Kidney epithelial cell (primary cell): ENCODE measurements at regions not wholly inside any gene's neighbourhood (a gene's known extent, or its start where the extent isn't known, plus 50 kb on each side); places are given as distances from the start of the nearest gene placed in this dataset.

Experiments
- DNase-seq: peaks from one replicate; pipeline ENCODE4 v3.0.0-alpha.2; 2010; ENCODE audit warnings: low read depth
- H3K27me3 ChIP-seq: 2 replicates; pipeline ENCODE4 v1.6.0; 2011; ENCODE audit warnings: low read length; ENCODE audit not compliant: control insufficient read depth, insufficient read depth
- H3K36me3 ChIP-seq: 2 replicates; pipeline ENCODE4 v1.5.1; 2011; ENCODE audit warnings: low read length; ENCODE audit not compliant: control insufficient read depth, insufficient read depth
- H3K4me3 ChIP-seq: 2 replicates; pipeline ENCODE4 v1.5.1; 2011; ENCODE audit warnings: low read depth, mild to moderate bottlenecking, control low read depth, low read length
- TF ChIP-seq, protein P1 (sequence below): IDR thresholded peaks from 2 replicates; pipeline ENCODE4 v1.5.1; 2011; ENCODE audit warnings: mild to moderate bottlenecking, moderate library complexity, low read length, control low read depth, inconsistent platforms; ENCODE audit not compliant: insufficient read depth, poor library complexity, severe bottlenecking

DNA sequence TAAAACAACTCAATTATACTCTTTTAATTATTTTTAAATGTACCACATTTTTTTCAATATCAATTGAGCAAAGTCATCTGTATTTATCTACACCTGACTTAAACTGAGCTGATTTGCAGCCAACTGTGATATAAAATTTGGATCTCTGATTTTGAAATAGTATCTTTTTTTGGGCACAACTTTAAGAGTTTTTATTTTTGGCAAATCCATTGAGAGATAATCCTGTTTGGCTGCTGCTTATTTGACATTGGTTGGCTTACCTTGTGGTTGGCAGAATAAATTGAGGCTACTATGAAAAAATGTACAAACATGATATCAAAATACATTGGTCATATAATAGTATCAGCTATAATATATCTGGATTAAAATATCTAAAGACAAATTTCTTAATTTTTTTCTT, 656.0 kb upstream of the NDST4 start:
- DNase-seq: no peak
- H3K4me3 ChIP-seq: no peak overlapping the region
- TF ChIP-seq, protein P1, sequence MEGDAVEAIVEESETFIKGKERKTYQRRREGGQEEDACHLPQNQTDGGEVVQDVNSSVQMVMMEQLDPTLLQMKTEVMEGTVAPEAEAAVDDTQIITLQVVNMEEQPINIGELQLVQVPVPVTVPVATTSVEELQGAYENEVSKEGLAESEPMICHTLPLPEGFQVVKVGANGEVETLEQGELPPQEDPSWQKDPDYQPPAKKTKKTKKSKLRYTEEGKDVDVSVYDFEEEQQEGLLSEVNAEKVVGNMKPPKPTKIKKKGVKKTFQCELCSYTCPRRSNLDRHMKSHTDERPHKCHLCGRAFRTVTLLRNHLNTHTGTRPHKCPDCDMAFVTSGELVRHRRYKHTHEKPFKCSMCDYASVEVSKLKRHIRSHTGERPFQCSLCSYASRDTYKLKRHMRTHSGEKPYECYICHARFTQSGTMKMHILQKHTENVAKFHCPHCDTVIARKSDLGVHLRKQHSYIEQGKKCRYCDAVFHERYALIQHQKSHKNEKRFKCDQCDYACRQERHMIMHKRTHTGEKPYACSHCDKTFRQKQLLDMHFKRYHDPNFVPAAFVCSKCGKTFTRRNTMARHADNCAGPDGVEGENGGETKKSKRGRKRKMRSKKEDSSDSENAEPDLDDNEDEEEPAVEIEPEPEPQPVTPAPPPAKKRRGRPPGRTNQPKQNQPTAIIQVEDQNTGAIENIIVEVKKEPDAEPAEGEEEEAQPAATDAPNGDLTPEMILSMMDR: no peak

DNA sequence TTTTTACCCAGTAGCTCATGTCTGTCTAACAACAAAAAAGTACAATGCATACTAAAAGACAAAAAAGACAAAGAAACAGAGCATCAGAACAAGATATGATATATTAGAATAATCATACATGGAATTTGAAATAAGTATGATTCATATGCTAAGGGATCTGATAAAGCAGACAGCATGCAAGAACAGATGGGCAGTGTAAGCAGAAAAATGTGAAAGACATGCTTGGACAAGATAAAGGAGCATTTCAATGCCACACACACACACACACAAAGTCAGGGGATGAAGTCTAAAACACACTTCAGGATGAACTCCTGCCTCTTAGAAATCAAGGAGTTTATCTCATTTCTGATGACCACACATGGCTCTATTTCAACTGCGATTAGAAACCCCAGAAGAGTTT, 649.6 kb upstream of the NDST4 start:
- H3K27me3 ChIP-seq: no peaks in the 10 kb centered on the region
- TF ChIP-seq, protein P1: no peak
- no peak overlapping the region for H3K4me3 ChIP-seq
- no peak for DNase-seq
- no peaks in the 10 kb centered on the region for H3K36me3 ChIP-seq

More for the DNA sequence above, 656.0 kb upstream of the NDST4 start:
- Histone ChIP-seq H3K27me3 (no peaks in the 10 kb centered on the region), H3K36me3 (no peaks in the 10 kb centered on the region)

DNA sequence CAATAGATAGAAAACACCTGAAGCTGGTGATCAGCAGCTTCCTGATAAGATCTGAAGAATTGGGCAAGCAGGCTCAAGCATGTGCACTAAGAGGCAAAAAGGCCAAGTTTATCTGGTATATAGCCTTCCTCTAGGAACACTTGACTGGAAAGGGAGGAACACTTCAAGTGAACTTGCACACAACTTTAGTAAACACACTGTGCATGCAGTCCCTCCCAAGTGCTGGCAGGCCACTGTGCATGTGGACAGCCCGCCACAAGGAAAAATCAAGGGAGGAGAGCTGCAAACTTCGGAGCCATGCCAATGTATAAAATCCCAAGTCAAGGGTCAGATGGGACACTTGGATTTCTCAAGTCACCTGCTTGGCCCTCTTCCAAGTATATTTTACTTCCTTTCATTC, 645.8 kb upstream of the NDST4 start:
- no peak for DNase-seq
- TF ChIP-seq, protein P1: no peak
- H3K36me3 ChIP-seq: no peaks in the 10 kb centered on the region

DNA sequence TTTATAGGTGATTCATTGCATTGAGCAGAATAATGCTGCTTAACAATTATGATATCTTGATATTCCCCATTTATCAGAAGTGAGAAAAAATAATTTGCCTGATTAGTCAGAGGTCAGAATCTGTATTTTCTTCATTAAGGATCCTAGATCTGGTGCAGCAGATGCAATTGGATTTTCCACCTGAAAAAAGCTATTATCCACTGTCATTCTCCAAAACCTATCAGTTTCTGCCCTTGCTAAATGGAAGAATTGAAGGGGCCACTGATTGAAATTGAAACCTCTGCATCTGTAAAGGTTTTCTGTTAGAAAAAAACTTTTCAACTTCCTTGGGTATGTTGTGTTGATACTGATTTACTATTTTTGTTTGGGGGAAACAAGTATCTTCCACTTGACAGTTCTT, 636.0 kb upstream of the NDST4 start:
- DNase-seq: no peak
- TF ChIP-seq, protein P1: no peak
- H3K4me3 ChIP-seq: no peak overlapping the region

More for the DNA sequence above, 645.8 kb upstream of the NDST4 start:
- H3K27me3 ChIP-seq: no peaks in the 10 kb centered on the region
- no peak overlapping the region for H3K4me3 ChIP-seq

DNA sequence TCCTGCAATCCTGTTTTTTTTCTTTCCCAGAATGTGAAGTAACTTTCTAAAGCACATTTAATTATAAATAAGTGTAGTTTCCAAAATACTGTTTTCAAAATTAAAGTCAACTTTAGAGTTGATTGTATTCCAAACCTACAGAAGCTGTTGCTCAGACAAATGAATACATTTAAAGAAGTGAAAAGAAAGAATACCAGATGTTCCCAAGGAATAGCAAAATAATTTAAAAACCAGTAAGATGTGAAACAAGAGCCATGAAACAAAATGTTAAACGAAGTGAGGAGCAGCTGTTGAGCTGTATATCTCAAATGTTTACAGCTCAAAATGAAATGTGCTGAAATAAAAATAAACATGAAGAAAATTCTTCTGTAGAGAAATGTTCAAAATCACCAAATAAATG, 627.4 kb upstream of the NDST4 start:
- H3K4me3 ChIP-seq: no peak overlapping the region
- H3K36me3 ChIP-seq: no peaks in the 10 kb centered on the region
- DNase-seq: no peak
- TF ChIP-seq, protein P1: no peak
- H3K27me3 ChIP-seq: no peaks in the 10 kb centered on the region

More for the DNA sequence above, 636.0 kb upstream of the NDST4 start:
- H3K36me3 ChIP-seq: no peaks in the 10 kb centered on the region
- no peaks in the 10 kb centered on the region for H3K27me3 ChIP-seq

DNA sequence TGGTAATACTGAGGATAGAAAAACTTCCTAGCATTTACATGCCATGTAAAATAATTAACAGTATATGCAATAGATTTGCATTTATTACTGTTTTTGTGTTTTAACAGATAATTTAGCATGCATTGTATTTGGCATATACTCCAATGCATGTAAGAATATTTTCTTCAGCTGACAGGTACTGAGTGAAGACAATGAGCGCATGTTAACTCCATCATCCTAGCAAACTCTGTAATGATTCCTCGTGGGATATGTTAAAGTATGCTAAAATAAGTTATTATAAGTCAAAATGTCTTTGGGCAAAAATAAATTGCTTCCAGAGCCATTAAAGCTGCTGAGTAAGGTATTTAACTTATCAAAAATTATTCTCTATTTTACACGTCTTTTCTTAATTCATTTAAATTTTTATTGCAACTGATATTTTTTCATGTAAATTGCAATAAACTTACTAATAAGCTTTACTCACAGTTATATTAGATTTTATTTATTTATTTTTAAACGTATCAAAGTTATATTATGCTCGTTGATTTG, 616.4 kb upstream of the NDST4 start:
- H3K36me3 ChIP-seq: no peaks in the 10 kb centered on the region
- TF ChIP-seq, protein P1: no peak
- no peaks in the 10 kb centered on the region for H3K27me3 ChIP-seq
- H3K4me3 ChIP-seq: no peak overlapping the region
- DNase-seq: no peak
